CD4-positive, alpha-beta T cell treated with Interleukin-17A for 4 hours (primary cell): ENCODE measurements at regions not wholly inside any gene's neighbourhood (a gene's known extent, or its start where the extent isn't known, plus 50 kb on each side); places are given as distances from the start of the nearest gene placed in this dataset.
"Not testable (repeated sequence)": the region's sequence is repeated elsewhere in the genome, so short reads cannot be mapped to it uniquely, and the experiment has no call there.

Experiments used
- DNase-seq: peaks from one replicate; pipeline ENCODE4 v3.0.0-alpha.2; 2020; ENCODE audit warnings: mixed read lengths

DNA sequence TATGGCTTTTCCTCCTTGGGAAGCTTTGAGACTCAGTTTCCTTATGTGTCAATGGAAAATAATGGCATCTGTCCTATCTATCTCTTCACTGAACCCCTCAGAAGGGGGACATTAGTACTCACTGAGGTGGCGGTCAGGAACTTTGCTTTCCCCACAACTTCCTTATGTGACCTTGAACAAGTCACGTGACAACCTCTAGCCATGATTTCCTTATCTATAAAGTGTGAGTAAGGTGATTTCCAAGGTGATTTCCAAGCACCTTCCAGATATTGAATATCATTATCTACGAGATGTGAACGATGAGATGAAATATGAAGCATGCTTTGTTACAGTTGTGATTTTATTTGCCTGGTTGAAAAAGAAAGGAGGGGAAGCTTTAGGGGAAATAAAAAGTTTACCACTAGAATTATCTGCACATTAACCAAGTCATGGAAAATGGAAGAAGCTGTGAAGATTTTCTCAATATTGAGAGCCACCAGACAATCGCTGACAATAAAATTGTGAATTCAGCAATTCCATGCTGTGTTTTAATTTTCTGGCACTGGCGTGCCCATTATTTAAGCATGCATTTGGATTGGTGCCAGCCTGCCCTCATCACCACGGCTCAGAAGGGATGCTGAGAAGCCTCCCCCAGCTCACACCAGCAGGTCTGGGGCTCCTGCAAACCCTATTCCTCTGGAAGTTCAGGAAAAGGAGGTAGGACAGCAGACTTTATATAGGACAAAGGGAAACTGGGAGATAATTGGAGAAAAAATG, 255.3 kb downstream of the CD83 start:
- DNase-seq, result no peak

DNA sequence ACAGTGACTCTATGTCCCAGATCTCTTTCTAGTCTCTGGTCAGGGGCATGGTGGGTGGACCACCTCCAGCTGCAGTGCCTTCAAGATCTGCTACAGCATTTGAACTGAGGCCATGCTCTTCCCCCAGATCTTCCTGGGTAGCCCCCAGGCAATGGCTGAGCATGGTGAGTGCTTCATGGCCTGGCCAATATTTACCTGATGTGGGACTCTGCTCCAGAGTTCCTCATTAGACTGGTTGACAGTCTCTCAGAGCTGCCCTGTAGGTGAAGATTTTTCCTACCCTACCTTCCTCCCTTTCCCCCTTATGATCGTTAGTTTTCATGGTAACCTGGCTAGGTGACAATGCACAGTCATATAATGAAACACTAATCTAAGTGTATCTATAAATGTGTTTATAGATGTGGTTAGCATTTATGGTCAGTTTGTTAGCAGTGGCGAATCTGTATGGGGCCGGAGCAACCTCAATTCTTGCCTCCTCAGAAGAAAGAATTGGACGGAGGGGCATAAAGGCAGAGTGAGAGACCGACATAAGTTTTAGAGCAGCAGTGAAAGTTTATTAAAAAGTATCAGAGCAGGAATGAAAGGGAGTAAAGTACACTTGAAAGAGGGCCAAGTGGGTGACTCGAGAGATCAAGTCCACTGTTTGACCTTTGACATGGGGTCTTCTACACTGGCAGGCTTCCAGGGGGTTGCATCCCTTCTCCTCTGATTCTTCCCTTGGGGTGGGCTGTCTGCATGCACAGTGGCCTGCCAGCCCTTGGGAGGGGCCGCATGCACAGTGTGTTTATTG, 256.3 kb downstream of the CD83 start:
- DNase-seq, result no peak

DNA sequence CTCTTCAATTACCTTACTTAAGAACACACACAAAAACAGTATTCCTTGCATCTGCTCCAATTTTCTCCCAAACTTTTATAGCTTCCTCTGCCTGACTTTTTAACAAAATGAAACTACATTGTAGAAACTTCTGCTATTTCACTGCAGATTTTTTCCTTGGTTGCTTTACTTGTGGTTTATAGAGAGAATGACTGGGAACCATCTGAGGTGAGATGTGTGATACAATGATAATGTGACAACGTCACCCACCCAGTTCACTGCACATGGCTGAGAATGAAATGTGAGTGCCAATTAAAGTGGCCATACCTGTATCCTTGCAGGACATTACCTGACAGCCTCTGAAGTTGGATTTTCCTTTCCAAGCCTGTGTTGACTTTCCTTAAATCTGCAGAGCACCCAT, 258.4 kb downstream of the CD83 start:
- DNase-seq, result no peak

DNA sequence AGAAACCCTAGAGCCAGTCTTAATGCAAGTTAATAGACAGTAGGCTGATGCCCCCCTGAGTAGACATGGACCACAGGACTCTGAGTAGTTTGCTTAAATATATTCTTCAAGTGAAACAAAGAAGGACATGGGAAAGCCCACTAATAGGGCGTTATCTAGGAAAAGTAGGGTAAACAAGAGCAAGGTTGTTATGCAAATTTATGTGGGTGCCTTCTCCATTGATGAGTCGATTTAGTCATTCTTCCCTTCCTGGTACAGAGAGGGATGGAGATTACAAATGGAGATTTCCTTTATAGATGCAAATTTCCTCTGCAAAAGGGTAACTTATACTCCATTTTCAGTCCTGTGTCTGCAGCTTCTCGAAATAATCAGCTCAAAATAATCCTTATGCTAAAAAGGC, 262.0 kb downstream of the CD83 start:
- no peak for DNase-seq

DNA sequence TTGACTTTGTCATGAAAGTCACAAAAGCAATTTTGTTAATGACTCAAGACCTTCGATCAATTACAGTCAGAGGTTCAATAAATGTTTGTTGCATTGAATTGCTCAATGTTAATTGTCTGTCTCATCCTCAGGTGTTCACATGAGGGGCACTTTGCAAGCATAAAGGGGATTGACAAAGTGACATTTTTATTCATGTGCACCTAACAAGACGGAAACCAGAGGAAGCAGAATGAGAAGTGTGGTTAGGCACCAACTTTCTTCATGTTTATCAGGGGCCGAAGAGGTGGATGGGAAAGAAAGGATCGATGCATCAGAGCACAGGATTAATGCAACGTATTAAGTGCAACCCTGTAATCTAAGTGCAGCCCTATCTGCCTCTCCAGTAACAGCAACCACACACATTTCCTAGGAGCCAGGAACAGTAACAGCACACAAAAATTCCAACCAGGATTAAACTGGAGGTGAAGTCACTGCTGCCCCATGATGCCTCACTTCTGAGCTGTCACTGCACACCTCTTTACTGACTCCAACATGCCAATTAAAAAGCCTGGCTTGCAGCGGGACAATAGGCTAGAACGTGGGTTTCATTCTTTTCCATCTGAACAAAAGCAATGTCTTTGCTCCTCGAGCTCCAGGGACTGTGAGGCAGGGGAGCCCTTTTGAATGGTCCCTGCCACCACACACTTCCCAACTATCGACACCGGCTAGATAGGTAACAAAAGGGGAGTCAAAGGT, 262.7 kb downstream of the CD83 start:
- DNase-seq, result no peak

DNA sequence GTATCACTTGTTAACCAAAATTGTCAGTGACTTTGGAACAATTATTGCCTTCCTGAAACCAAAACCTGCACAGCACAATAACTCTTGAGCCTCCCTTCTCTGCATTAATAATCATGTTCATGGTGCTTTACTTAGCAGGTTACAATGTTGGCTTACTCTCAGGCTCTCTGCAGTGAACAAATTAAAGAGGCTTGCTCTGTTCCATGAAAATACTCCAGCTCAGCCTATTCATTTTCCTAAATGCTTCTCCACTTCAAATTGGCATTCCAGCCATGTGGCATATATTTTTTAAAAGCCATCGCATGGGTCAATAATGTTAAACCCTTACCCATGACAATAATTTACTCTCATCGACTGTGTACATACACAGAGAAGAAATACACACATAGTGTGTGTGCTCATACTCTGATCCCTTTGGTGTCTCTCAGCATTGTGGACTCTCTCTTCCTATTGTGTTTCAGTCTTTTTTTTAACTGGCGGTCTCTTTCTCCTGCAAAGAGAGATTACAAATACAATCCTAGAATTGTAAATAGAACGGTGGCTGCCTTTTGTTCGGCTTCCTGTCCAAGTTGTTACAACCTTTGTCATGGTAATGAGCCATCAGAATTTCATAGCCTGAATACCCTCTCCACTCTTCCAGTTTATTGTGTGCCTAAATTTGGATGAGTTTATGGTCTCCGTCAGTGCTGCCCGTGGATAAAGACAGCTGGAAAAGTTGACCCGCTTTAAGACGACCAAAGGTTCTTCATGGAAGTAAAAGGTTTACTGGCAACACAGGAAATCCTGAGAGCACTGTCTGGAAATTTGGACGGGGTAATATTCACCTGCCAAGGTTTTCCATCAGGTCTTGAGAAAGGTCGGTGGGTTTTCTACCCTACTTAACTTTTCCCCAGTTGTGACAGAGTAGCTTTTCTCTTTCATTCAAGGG, 263.6 kb downstream of the CD83 start:
- no peak for DNase-seq

DNA sequence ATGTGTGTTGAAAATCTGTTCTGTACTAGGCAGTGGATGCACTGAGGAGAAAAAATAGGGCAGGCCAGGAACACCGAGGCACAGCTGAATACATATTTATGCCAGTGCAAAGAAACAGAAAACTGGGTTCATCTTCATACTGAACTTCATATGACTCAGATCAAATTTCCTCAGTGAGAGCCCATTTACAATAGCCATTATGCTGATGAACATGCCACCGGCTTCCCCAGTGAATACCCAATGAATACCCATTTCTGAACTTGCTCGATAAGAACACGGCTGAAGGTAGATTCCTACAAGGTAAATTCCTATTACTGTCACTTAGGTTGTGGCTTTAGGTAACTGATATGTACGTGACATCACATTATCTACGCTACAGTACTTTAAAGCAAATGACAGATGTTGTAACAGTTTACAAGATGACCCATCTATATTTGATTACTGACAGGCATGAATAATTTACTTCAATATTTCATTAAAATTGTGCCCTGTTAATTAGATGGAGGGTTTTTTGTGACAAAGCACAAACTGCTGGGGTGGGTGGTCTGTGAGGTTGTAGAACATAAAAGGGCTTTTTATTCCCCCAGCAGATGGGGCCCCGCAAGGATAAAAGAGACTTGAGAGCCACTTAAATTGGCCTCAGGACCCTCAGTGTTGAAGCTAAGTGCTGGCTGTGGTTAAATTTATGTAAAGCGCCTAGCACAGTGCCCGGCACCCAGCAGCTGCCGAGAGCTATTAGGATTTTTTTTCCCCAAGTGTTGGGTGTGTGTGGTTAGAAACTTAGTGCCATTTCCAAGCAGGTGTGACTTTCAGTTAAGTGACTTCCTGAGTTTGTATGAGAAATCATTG, 264.5 kb downstream of the CD83 start:
- DNase-seq, result no peak

DNA sequence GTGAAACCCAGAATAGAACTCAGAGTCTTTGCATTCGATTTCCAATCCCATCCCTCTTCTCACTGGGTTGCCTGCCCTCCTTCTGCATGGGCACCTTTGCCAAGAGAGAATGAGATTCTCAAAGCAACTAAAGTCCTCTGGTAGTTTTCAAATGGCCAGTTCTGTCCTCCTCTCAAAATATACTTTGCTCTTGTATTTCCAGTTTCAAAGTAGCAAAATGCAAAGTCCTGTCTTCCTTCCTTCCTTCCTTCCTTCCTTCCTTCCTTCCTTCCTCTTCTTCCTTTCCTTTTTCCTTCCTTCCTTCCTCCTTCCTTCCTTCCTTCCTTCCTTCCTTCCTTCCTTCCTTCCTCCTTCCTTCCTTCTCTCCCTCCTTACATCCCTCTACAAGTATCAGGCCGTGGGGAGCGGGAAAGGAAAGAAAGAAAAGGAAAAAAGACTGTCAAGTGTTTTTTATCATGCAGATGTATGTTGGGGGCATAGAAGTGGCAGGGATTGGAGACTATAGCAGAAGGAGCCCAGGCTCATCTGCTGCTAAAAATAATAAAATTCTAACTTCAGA, 265.2 kb downstream of the CD83 start:
- DNase-seq, result no peak

DNA sequence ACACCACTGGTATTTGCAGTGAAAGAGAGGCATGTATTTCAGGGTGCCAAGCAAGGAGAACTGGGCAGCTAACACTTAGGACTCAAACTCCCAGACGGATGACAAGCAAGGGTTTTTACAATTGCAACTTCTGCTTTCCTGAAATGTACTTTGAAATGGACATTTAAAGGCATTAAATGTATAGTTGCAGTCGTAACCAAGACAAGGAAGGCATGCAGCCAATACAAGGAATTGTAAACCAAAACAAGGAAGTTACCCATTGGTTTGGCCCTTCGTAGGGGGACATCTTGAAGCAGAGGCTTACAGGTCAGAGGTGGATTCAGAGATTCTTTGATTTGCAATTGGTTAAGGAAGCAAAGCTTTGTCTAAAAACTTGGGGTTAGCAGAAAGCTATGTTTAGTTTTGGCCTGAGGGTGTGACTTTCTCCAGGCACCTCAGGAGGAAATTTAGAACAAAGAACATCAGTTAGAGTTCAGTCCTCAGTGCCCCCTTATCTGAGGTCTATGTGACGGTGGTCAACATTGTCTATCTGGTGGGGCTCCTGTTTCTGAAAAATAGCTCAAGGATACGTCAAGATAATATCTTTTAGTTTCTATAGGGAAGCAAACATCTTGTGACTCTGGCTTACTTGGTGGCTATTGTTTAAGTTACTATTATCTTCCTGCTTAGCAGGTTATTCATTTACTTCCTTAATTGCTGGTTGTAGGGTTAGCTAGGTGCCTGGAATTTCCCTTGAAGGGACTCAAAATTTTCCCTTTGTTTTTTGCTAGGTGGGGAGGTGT, 266.0 kb downstream of the CD83 start:
- DNase-seq, result no peak

DNA sequence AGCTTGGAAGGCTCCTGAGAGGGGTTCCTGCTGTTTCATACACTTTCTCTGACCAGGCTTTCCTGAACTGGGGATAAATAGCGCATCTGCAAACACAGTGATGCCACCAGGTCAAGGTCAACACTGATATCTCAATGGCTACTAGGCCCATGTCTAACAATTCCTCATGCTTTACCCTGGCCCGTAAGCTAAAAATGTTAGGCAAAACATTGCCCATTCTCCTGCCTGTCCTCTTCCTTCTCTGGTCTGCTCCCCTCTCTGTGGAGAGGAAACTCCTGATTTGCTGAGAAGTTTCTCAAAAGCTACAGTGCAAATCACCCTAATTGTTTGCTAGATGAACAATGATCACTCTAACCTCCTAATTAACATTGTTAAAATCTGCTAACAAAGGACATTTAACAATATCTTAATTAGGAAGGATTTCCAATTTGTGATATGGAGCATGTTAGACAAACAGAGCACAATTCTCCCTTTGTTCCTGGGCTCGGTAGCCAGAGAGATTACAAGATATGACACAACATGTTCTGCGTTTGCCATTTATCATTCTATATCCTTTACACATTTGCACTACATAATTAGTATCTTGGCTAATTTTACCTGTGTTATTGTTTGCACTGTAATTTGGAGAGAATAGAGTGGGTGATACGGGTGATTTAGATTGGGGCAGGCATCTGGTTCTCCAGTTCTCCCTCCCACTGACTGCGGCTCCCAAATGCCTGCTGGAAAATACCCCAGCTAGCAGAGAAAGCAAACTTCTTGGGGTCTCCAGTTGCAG, 266.8 kb downstream of the CD83 start:
- no peak for DNase-seq

DNA sequence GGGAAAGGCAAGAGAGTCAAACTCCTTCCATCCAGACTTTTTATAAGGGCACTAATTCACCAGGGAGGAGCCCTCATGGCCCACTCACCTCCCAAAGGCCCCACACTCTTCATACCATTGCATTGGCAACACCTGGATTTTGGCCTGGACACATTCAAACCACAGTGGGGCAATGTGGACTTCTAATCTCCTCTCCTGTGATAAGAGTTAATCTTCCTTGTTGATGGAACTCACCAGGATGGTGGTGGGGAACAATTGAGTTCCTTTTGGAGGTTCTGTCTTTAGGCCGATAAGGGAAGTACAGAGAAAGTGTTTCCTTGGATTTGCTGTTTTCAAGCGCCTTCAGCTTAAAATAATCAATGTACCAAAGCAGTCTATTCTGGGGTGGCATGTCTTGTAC, 268.7 kb downstream of the CD83 start:
- DNase-seq, result no peak

DNA sequence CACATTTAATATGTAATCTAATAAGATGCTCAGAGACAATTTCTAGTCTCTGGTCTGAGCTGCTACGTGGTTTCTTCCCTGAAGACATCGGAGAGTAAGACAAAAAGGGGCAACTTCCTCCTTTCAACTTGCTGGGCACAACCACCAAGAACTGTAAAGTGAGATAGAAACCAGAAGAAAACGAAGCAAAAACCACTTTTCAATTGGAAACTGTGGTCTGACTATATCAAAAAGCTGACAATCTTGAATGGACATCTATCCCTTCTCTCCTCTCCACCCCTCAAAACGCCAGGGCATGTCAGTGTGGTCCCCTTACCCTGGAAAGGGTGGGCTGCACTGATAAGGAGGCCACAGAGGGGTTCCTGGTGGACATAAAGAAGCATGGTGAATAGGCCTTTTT, 269.1 kb downstream of the CD83 start:
- DNase-seq, result no peak

DNA sequence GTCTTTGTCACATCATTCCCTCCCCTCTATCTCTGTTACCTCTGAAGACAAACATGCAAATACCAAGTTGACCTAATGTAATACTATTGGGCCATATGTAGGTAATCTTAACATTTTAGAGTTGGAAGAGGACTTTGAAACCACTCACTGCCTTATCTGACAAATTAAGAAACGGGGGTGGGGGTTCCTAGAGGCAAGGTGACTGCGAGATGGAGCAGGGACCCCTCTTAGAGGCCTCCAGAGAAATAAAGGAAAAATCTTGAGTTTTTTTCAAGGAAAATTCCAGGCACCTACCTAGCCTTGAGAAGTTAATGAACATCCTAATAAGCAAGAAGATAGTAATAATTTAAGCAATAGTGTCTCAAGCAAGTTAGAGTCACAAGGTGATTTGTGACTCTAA, 270.8 kb downstream of the CD83 start:
- DNase-seq, result no peak

DNA sequence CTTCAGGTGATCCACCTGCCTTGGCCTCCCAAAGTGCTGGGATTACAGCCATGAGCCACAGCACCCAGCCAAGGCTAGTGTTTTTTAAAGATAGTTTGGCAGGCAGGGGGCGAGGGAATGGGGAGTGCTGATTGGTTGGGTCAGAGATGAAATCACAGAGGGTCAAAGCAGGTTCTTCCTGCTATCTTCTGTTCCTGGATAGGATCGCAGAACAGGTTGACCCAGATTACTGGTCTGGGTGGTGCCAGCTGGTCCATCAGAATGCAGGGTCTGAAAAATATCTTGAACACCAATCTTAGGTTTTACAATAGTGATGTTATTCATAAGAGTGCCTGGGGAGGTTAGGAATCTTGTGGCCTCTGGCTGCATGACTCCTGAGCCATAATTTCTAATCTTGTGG, 272.2 kb downstream of the CD83 start:
- DNase-seq, result not testable (repeated sequence)

DNA sequence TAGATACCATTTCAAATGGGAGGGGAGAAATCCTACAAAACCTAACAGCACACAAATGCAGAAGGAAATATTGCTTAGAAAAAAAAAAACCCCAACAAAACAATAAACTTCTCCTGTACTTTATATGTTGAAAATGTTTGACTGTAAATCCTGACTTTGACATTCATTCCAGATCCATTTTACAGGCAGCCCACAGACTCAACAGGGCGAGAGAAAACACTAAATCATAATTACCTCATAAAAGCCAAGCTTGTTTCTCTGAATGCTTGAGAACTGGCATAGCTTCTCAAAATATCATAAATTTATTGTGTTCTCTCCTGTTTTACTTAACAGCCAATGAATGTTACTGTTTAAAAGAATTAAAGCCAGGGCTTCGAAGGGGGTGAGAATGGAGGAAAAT, 273.2 kb downstream of the CD83 start:
- DNase-seq, result no peak

DNA sequence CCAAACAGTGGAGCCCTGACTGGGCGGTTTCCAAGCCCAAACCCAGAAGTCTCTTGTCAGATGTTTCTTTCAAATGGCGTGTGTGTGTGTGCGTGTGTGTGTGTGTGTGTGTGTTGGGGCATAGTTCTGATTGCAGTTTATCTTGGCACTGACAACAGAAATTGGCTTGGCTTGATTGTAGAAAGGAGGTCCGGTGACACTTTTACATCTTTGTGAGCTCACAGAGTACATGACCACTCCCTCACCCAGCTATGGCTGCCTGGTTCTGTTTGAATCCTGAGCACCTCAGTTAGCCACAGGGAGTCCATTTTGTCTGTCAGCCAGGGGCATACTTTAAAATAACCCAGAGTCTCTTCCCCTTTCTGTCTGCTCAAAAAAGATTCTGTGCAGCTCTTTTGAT, 276.3 kb downstream of the CD83 start:
- DNase-seq, result no peak

DNA sequence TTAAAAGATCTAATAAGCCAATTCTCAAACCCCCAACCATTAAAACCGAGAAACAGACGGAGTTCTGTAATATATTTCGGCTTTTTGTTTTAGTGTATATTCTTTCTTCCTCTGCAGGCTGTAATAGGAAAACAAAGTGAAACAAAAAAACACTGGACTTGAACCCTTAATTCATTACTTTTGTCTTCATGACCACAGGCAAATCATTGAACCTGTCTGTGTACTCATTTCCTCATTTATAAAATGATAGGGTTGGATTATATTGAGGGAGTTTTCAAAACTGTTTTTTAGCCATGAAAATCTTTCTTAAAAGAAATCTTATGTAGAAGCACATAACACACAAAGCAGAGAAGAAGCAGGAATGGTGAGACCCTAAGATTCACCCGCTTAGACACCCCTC, 278.8 kb downstream of the CD83 start:
- DNase-seq, result no peak

DNA sequence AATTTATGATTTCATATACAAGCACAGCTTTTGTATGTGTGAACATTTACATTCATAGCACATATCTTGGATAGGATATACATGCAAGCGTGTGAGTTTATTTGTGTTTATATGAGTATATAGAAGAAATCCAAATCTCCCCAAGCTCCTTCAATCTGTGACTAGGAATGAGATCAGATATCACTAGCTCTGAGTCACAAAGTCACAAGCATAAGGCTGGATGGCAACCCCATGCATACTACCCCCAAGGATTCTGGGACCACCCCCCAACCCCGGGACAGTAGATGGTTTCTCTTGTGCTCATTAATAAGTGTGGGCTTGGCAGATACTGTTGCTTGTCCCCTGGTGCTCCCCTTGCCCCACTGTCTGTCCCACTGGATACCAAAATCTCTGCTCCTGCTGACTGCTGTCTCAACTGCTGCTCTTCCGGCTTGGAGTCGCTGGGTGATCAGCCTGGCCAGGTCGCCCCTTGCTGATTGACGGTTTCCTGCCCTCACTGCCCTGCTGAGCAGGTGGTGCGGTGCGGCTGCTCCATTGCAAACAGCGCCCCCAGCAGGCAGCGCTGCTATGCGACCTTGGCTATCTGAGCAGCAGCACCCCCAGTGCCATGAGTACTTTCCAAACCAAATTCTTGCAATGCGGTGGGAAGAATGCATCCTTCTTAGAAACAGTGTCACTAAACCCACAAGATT, 279.4 kb downstream of the CD83 start:
- DNase-seq, result peak; percentile 11

DNA sequence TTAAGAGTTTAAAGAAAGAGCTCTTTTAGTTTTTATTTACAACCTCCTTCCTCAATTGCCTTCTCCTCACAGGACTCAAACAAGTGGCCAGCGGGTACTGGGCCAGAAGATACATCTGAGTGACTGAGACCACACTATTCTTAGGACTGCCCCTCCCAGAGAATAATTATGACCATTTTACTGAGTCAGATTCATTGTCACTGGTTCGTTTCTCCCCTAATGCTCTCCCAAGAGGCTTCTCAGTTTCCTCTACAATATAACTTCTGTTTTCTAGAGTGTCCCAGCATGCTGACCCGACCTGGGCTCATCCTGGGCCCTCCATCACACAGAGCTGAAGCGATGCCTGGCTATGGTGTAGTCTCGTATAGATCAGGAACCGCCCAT, 279.9 kb downstream of the CD83 start:
- no peak for DNase-seq
